Fibroblast of villous mesenchyme (primary cell): ENCODE measurements at regions not wholly inside any gene's neighbourhood (a gene's known extent, or its start where the extent isn't known, plus 50 kb on each side); places are given as distances from the start of the nearest gene placed in this dataset.

Source experiments
- DNase-seq: peaks from one replicate; pipeline ENCODE4 v3.0.0-alpha.2; 2010; ENCODE audit warnings: low read depth
- H3K4me3 ChIP-seq: 2 replicates; pipeline ENCODE4 v1.5.1; 2011; ENCODE audit warnings: low read depth, mild to moderate bottlenecking, low read length
- TF ChIP-seq, protein P1 (sequence below): IDR thresholded peaks from 2 replicates; pipeline ENCODE4 v1.5.1; 2012; ENCODE audit warnings: low read depth, mild to moderate bottlenecking, low read length; ENCODE audit not compliant: insufficient read depth

- DNase-seq: no peak
- no peak overlapping the region for H3K4me3 ChIP-seq
- TF ChIP-seq, protein P1, sequence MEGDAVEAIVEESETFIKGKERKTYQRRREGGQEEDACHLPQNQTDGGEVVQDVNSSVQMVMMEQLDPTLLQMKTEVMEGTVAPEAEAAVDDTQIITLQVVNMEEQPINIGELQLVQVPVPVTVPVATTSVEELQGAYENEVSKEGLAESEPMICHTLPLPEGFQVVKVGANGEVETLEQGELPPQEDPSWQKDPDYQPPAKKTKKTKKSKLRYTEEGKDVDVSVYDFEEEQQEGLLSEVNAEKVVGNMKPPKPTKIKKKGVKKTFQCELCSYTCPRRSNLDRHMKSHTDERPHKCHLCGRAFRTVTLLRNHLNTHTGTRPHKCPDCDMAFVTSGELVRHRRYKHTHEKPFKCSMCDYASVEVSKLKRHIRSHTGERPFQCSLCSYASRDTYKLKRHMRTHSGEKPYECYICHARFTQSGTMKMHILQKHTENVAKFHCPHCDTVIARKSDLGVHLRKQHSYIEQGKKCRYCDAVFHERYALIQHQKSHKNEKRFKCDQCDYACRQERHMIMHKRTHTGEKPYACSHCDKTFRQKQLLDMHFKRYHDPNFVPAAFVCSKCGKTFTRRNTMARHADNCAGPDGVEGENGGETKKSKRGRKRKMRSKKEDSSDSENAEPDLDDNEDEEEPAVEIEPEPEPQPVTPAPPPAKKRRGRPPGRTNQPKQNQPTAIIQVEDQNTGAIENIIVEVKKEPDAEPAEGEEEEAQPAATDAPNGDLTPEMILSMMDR: no peak
These were observed 108.6 kb downstream of the DLL1 start for GRCh38 chr6:170182093-170182780.

- no peak for DNase-seq
- H3K4me3 ChIP-seq: no peak overlapping the region
- TF ChIP-seq, protein P1: no peak
These were observed 109.6 kb downstream of the DLL1 start for GRCh38 chr6:170181338-170181690.

- TF ChIP-seq, protein P1: no peak
- no peak for DNase-seq
These were observed 110.1 kb downstream of the DLL1 start for GRCh38 chr6:170180671-170181337.

GRCh38 chr6:170179616-170180324, 111.1 kb downstream of the DLL1 start:
- no peak for DNase-seq
- no peak overlapping the region for H3K4me3 ChIP-seq
- TF ChIP-seq, protein P1: no peak

More at GRCh38 chr6:170180671-170181337, 110.1 kb downstream of the DLL1 start:
- H3K4me3 ChIP-seq: no peak overlapping the region

GRCh38 chr6:170178561-170179477, 112.1 kb downstream of the DLL1 start:
- no peak overlapping the region for H3K4me3 ChIP-seq
- TF ChIP-seq, protein P1: no peak
- DNase-seq: peak; percentile 34
